ENCODE measurements at regions not wholly inside any gene's neighbourhood (a gene's known extent, or its start where the extent isn't known, plus 50 kb on each side); places are given as distances from the start of the nearest gene placed in this dataset.

DNA sequence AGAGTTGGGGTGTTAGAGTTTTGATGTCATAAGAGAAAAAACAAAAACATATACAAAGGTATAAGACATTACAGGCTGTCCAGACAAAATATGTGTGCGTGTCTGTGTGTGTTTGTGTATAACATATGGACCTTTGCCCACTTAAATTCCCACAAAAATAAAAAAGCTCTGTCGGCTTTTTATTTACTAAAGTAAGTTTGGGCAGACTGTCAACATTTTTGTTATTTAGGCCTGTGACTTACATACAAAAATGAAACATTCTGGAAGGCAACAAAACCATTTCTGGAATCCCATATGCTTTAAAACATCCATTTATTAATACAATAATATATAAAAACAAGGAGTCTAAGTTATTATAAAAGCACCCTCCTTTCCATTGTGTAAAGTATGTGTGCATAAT, 960.1 kb upstream of the FAT3 start:
- TF ChIP-seq, protein P1, sequence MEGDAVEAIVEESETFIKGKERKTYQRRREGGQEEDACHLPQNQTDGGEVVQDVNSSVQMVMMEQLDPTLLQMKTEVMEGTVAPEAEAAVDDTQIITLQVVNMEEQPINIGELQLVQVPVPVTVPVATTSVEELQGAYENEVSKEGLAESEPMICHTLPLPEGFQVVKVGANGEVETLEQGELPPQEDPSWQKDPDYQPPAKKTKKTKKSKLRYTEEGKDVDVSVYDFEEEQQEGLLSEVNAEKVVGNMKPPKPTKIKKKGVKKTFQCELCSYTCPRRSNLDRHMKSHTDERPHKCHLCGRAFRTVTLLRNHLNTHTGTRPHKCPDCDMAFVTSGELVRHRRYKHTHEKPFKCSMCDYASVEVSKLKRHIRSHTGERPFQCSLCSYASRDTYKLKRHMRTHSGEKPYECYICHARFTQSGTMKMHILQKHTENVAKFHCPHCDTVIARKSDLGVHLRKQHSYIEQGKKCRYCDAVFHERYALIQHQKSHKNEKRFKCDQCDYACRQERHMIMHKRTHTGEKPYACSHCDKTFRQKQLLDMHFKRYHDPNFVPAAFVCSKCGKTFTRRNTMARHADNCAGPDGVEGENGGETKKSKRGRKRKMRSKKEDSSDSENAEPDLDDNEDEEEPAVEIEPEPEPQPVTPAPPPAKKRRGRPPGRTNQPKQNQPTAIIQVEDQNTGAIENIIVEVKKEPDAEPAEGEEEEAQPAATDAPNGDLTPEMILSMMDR (IDR thresholded peaks at IDR 0.05) = no peak
- no peak for TF ChIP-seq POLR2A (IDR thresholded peaks at IDR 0.05)

Data from body of pancreas (tissue), 4 donors.